ENCODE measurements at regions not wholly inside any gene's neighbourhood (a gene's known extent, or its start where the extent isn't known, plus 50 kb on each side); places are given as distances from the start of the nearest gene placed in this dataset.

DNA sequence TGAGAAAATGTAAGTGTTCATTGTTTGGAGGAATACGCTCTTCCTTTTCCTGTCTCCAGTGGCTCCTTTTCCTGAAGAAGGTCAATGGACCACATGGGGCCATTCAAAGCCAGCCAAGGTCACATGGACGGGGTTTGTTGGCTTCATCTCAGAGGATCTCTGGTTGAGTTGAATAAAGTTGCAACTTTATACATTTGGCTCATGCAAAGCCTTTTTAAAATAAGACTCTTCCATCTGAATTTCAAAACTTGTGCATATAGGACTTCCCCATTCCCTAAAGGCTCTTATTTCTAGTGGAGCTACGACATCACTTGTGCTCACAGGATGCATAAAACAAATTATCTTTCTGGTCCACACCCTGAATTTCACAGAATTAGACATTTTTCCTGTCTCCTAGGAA lies 235.5 kb downstream of the CMPK2 start:
- no peak for TF ChIP-seq YY1 (IDR thresholded peaks at IDR 0.05; ENCODE audit: insufficient read depth, insufficient read length)
- no peak for TF ChIP-seq SUZ12 (IDR thresholded peaks at IDR 0.05; ENCODE audit: extremely low read depth, insufficient read depth, insufficient read length)

Data from NT2/D1 (cell line).